Fibroblast of lung (primary cell): ENCODE measurements at regions not wholly inside any gene's neighbourhood (a gene's known extent, or its start where the extent isn't known, plus 50 kb on each side); places are given as distances from the start of the nearest gene placed in this dataset.

Experiments
- DNase-seq, 2 donors: peaks; one replicate each; pipeline versions ENCODE4 v3.0.0 to v3.0.0-alpha.2; 2010; ENCODE audit warnings: low read depth in 2 of 2
- H2AFZ ChIP-seq: 2 replicates; pipeline ENCODE4 v1.5.1; 2012; ENCODE audit warnings: low read length, control low read depth, inconsistent platforms
- H3K27ac ChIP-seq: 2 replicates; pipeline ENCODE4 v1.5.1; 2011; ENCODE audit warnings: low read length, control low read depth; ENCODE audit not compliant: insufficient read depth
- H3K27me3 ChIP-seq: 2 replicates; pipeline ENCODE4 v1.5.1; 2011; ENCODE audit warnings: mild to moderate bottlenecking, low read length; ENCODE audit not compliant: control insufficient read depth, insufficient read depth
- H3K36me3 ChIP-seq: 2 replicates; pipeline ENCODE4 v1.5.1; 2011; ENCODE audit warnings: low read length; ENCODE audit not compliant: control insufficient read depth, insufficient read depth
- H3K4me1 ChIP-seq: 2 replicates; pipeline ENCODE4 v1.5.1; 2011; ENCODE audit warnings: low read length; ENCODE audit not compliant: control insufficient read depth, insufficient read depth; ENCODE audit errors: extremely low read depth
- H3K4me2 ChIP-seq: 2 replicates; pipeline ENCODE4 v1.5.1; 2011; ENCODE audit warnings: low read length, control low read depth; ENCODE audit not compliant: insufficient read depth; ENCODE audit errors: extremely low read depth
- H3K4me3 ChIP-seq, 4 experiments: fragments of 200-600 bp in 1 of 4; sonication (generic) in 1 of 4; replicated peaks in 1 of 4; 2 replicates each; pipeline ENCODE4 v1.5.1; 2011 to 2016; ENCODE audit warnings: low read length in 4 of 4, low read depth in 3 of 4, mild to moderate bottlenecking in 3 of 4, control low read depth in 2 of 4, inconsistent platforms in 1 of 4, mixed read lengths in 1 of 4; ENCODE audit not compliant: insufficient read depth in 1 of 4; ENCODE audit errors: control extremely low read depth in 1 of 4
- H3K79me2 ChIP-seq: 2 replicates; pipeline ENCODE4 v1.5.1; 2012; ENCODE audit warnings: mild to moderate bottlenecking, low read length, inconsistent platforms; ENCODE audit not compliant: control insufficient read depth, insufficient read depth
- H3K9ac ChIP-seq: 2 replicates; pipeline ENCODE4 v1.5.1; 2011; ENCODE audit warnings: mild to moderate bottlenecking, low read length, control low read depth; ENCODE audit not compliant: insufficient read depth
- H3K9me3 ChIP-seq: 2 replicates; pipeline ENCODE4 v1.5.1; 2012; ENCODE audit warnings: low read depth, low read length; ENCODE audit not compliant: control insufficient read depth, insufficient read depth
- H4K20me1 ChIP-seq: 2 replicates; pipeline ENCODE4 v1.5.1; 2011; ENCODE audit warnings: low read length; ENCODE audit not compliant: control insufficient read depth, insufficient read depth; ENCODE audit errors: extremely low read depth
- CTCF ChIP-seq, 2 donors: IDR thresholded peaks in 1 of 2; conservative IDR thresholded peaks in 1 of 2; 1 replicate in 1 of 2; 2 replicates in 1 of 2; pipeline ENCODE4 v1.5.1; 2011 to 2012; ENCODE audit warnings: low read length in 2 of 2, control low read depth in 1 of 2, inconsistent platforms in 1 of 2, low read depth in 1 of 2, mild to moderate bottlenecking in 1 of 2
- EZH2 ChIP-seq: IDR thresholded peaks from 2 replicates; pipeline ENCODE4 v1.5.1; 2012; ENCODE audit warnings: low read length, control low read depth, mild to moderate bottlenecking; ENCODE audit errors: missing control alignments

- no peaks in the 10 kb centered on the region for H3K27me3 ChIP-seq
- no peak overlapping the region for H3K4me3 ChIP-seq
- no peak overlapping the region for H3K4me2 ChIP-seq
- H3K36me3 ChIP-seq: no peaks in the 10 kb centered on the region
- no peak for DNase-seq
- H3K27ac ChIP-seq: no peak overlapping the region
- H3K4me1 ChIP-seq: no peaks in the 10 kb centered on the region
- no peaks in the 10 kb centered on the region for H3K79me2 ChIP-seq
- H3K9ac ChIP-seq: no peak overlapping the region
- TF ChIP-seq CTCF (conservative IDR thresholded peaks at IDR 0.05 in 1 of 2, IDR thresholded peaks at IDR 0.05 in 1 of 2; ENCODE audit: low read depth in 1 of 2, low read length in 2 of 2): no peak
- TF ChIP-seq EZH2: no peak
- no peaks in the 10 kb centered on the region for H4K20me1 ChIP-seq
- H3K9me3 ChIP-seq: no peaks in the 10 kb centered on the region
- H2AFZ ChIP-seq: no peak overlapping the region
Observed at GRCh38 chr3:6220447-6220846, 640.5 kb upstream of the GRM7 start.

- H3K4me3 ChIP-seq: no peak overlapping the region
- H3K9ac ChIP-seq: no peak overlapping the region
- DNase-seq: no peak
- no peaks in the 10 kb centered on the region for H3K9me3 ChIP-seq
- H3K27ac ChIP-seq: no peak overlapping the region
- no peaks in the 10 kb centered on the region for H4K20me1 ChIP-seq
- H3K4me2 ChIP-seq: no peak overlapping the region
- no peaks in the 10 kb centered on the region for H3K79me2 ChIP-seq
- no peaks in the 10 kb centered on the region for H3K27me3 ChIP-seq
- no peak overlapping the region for H2AFZ ChIP-seq
- TF ChIP-seq CTCF (conservative IDR thresholded peaks at IDR 0.05 in 1 of 2, IDR thresholded peaks at IDR 0.05 in 1 of 2; ENCODE audit: low read depth in 1 of 2, low read length in 2 of 2) (no peak), EZH2 (no peak)
- H3K36me3 ChIP-seq: no peaks in the 10 kb centered on the region
- H3K4me1 ChIP-seq: no peaks in the 10 kb centered on the region
Observed at GRCh38 chr3:6222069-6222468, 638.8 kb upstream of the GRM7 start.

- Histone ChIP-seq H3K27ac (no peak overlapping the region), H3K79me2 (no peaks in the 10 kb centered on the region), H3K4me3 (no peak overlapping the region), H3K9me3 (no peaks in the 10 kb centered on the region), H3K4me2 (no peak overlapping the region), H3K27me3 (no peaks in the 10 kb centered on the region), H3K4me1 (no peaks in the 10 kb centered on the region), H4K20me1 (no peaks in the 10 kb centered on the region), H3K36me3 (no peaks in the 10 kb centered on the region), H3K9ac (no peak overlapping the region), H2AFZ (no peak overlapping the region)
- TF ChIP-seq CTCF (conservative IDR thresholded peaks at IDR 0.05 in 1 of 2, IDR thresholded peaks at IDR 0.05 in 1 of 2; ENCODE audit: low read depth in 1 of 2, low read length in 2 of 2) (no peak), EZH2 (no peak)
- no peak for DNase-seq
Observed at GRCh38 chr3:6223572-6223971, 637.3 kb upstream of the GRM7 start.
